ENCODE measurements at regions not wholly inside any gene's neighbourhood (a gene's known extent, or its start where the extent isn't known, plus 50 kb on each side); places are given as distances from the start of the nearest gene placed in this dataset.
"Not testable (repeated sequence)": the region's sequence is repeated elsewhere in the genome, so short reads cannot be mapped to it uniquely, and the experiment has no call there.

DNA sequence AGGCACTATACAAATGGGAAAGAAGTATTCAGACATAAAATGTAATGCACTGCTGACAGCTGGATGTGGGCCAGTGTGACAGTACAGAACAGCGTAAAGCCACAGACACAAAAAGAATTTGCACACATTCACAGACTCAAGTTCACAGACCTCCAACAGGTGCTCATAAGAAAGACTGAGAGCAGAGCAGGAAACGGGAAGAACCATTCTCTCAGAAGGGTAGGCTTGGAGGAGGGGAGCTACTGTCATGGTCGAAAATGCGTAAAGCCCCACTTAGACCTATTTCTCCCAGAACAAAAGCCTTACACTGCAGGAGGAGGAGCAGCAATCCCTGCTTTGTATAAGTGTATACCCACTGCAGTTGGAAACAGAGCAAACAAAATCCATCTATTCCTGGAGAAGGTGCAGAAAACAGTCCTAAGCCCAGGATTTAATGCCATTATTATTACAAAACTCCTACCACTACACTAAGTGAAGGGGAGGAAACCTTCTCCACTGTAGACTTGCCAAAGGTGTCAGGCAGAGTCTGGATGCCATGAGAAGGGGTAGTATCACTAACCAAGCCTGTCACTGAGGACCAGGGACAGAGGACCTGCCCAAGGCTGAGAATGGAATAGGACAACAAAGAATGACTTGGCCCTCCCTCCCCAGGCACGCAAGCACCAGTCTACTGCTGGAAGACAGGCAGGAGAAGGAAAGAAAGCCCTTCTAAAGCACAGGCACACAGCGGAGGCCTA is 103.0 kb upstream of the FAM25C start:
- H3K4me3 ChIP-seq (ENCODE audit: insufficient read length, low read depth); H3K9ac ChIP-seq (ENCODE audit: insufficient read length, low read depth); H3K36me3 ChIP-seq (ENCODE audit: insufficient read depth, insufficient read length, low read length); H3K27me3 ChIP-seq (ENCODE audit: insufficient read depth, insufficient read length); H3K9me3 ChIP-seq (ENCODE audit: insufficient read depth, low read length); H3K4me1 ChIP-seq (ENCODE audit: insufficient read depth, insufficient read length): not testable (repeated sequence)
- peak; percentile 1 for DNase-seq (ENCODE audit: low read depth, low spot score)

DNA sequence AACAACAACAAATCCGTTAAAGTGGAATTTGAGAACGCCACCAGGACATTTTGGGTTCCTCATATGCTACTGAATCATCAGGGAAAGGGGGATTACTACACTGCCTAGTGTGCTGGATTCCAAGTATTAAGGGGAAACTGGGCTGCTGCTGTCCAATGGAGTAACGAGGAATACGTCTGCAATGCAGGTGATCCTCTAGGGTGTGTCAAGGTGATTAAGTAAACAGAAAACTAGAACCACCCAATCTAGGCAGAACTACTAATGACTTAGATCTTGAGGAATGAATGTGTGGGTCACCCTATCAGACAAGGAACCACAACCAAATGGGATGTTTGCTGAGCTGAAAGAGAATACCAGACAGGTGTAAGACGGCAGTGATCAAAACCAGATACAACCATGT is 99.3 kb upstream of the FAM25C start:
- not testable (repeated sequence) for H3K9ac ChIP-seq (ENCODE audit: insufficient read length, low read depth); H3K36me3 ChIP-seq (ENCODE audit: insufficient read depth, insufficient read length, low read length); H3K4me1 ChIP-seq (ENCODE audit: insufficient read depth, insufficient read length); H3K27me3 ChIP-seq (ENCODE audit: insufficient read depth, insufficient read length); H3K9me3 ChIP-seq (ENCODE audit: insufficient read depth, low read length); DNase-seq (ENCODE audit: low read depth, low spot score); H3K4me3 ChIP-seq (ENCODE audit: insufficient read length, low read depth)

DNA sequence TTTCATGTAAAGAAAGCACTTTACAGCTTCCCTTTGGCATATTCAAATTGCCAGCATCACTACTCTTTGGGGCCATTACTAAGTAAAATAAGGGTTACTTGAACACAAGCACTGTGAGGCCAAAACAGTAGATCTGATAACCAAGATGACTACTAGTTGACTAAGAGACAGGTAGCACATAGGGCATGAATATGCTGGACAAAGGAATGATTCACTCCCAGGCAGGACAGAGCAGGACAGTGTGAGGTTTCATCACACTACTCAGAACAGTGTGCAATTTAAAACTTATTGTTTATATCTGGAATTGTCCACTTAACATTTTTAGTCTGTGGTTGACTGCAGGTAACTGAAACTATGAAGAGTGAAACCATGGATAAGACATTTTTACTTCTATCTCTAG is 91.1 kb upstream of the FAM25C start:
- not testable (repeated sequence) for H3K27me3 ChIP-seq (ENCODE audit: insufficient read depth, insufficient read length); H3K36me3 ChIP-seq (ENCODE audit: insufficient read depth, insufficient read length, low read length); H3K4me3 ChIP-seq (ENCODE audit: insufficient read length, low read depth)

DNA sequence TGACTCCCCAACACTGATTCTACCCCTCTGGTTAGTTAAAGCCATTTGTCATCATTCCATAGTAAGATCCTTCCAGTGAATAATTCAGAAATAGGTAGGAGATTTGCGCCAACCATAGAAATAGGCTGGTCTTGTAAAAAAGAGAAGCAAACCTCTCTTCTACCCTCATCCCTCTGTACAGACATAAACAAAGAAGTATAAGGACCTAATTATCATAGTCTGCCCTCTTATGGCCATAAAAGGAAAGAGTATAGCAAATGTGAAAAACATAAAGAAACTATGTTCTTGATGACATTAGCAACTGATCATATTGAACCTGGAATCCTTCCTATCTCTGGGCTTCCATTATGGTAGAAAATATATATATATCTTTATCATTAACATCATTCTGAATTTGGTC is 88.5 kb upstream of the FAM25C start:
- H3K9me3 ChIP-seq (ENCODE audit: insufficient read depth, low read length); H3K36me3 ChIP-seq (ENCODE audit: insufficient read depth, insufficient read length, low read length); DNase-seq (ENCODE audit: low read depth, low spot score); H3K27me3 ChIP-seq (ENCODE audit: insufficient read depth, insufficient read length); H3K4me1 ChIP-seq (ENCODE audit: insufficient read depth, insufficient read length); H3K4me3 ChIP-seq (ENCODE audit: insufficient read length, low read depth); H3K9ac ChIP-seq (ENCODE audit: insufficient read length, low read depth): not testable (repeated sequence)

More for the DNA sequence above, 91.1 kb upstream of the FAM25C start:
- not testable (repeated sequence) for H3K9ac ChIP-seq (ENCODE audit: insufficient read length, low read depth); H3K4me1 ChIP-seq (ENCODE audit: insufficient read depth, insufficient read length); H3K9me3 ChIP-seq (ENCODE audit: insufficient read depth, low read length); DNase-seq (ENCODE audit: low read depth, low spot score)

DNA sequence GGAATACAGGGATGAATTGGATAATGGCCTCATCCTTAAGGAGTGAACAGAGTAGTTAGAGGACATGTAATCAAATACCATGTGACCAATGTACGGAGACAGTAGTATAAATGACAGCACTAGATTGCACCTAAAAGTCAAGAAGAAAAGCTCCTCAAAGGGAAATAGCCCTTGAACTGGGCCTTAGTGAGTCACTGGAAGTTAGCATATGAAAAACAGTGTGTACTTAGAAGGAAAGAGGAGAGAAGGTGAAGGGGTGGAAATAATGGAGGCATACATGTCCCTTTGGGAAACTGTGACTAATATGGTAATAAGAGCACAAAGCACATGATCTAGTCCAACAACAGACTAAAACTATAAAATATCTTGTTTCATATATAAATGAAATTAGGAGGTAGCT is 84.9 kb upstream of the FAM25C start:
- not testable (repeated sequence) for H3K9me3 ChIP-seq (ENCODE audit: insufficient read depth, low read length); H3K27me3 ChIP-seq (ENCODE audit: insufficient read depth, insufficient read length); H3K4me1 ChIP-seq (ENCODE audit: insufficient read depth, insufficient read length); H3K9ac ChIP-seq (ENCODE audit: insufficient read length, low read depth); H3K4me3 ChIP-seq (ENCODE audit: insufficient read length, low read depth); DNase-seq (ENCODE audit: low read depth, low spot score); H3K36me3 ChIP-seq (ENCODE audit: insufficient read depth, insufficient read length, low read length)

DNA sequence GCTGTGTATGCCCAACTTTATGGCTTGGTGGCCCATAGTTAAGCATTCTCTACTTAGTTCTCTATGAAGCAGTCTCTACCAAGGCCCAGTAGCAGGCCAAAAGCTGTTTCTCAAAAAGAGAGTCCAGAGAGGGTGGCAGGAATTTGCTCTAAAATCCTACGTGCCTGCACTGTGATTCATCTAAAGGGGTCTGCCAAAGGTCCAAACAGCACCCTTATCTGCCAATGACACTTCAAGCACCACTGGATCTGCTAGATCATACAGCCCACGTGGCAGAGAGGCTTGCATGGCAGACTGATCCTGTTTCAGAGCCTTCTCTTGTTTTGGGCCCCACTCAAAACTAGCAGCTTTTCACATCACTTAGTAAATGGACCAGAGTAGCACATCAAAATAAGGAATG is 71.6 kb upstream of the FAM25C start:
- not testable (repeated sequence) for H3K4me1 ChIP-seq (ENCODE audit: insufficient read depth, insufficient read length); H3K36me3 ChIP-seq (ENCODE audit: insufficient read depth, insufficient read length, low read length); H3K9me3 ChIP-seq (ENCODE audit: insufficient read depth, low read length); H3K4me3 ChIP-seq (ENCODE audit: insufficient read length, low read depth); H3K27me3 ChIP-seq (ENCODE audit: insufficient read depth, insufficient read length); DNase-seq (ENCODE audit: low read depth, low spot score); H3K9ac ChIP-seq (ENCODE audit: insufficient read length, low read depth)

DNA sequence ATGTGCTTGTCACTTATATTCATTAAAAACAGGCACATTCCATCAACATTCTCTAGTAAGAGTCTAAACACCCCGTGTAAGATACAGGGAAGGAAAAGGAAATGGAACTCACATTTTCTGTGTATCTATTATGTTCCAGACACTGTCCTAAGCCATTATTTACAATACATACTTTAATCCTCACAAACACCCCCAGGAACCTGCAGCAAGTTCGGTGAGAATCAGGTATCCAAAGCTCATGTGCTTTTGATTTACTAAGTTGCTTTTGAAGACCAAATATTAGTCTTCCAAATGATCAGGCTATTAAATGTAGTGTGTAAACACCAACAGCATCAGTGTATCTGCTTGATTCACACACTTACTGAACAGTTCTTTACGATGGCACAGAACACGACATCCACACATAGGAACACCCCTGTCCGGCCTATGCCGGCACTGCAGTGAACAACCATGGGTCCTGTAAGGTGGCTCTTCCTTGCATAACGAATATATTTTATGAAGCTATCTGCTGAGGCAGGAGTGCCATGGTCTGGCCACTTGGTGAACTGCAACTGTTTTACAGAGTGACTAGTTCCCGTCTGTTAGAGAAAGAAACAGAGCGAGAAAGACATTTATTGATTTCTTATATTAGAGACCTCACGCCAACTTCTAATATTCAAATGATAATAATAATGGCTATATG is 64.5 kb upstream of the FAM25C start:
- not testable (repeated sequence) for H3K27me3 ChIP-seq (ENCODE audit: insufficient read depth, insufficient read length); H3K4me3 ChIP-seq (ENCODE audit: insufficient read length, low read depth); H3K9ac ChIP-seq (ENCODE audit: insufficient read length, low read depth); DNase-seq (ENCODE audit: low read depth, low spot score); H3K4me1 ChIP-seq (ENCODE audit: insufficient read depth, insufficient read length); H3K9me3 ChIP-seq (ENCODE audit: insufficient read depth, low read length); H3K36me3 ChIP-seq (ENCODE audit: insufficient read depth, insufficient read length, low read length)

DNA sequence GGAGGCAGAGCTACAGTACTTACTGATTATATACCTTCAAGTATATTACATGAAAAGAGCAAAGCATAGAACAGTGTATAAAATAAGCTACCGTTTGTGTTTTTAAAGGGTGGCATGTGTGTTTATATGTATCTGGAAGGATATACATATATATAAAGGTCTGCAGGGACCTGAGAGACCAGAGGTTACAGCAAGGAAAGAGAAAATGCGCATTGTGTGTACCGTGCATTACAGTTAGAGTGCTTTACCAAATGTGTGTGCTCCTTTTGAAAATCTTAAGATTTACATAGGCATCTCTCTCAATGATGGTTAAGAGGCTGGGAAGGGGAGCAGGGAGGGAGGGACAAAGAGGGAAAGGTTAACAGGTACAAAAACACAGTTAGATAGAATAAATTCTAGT is 55.8 kb upstream of the FAM25C start:
- H3K9ac ChIP-seq (ENCODE audit: insufficient read length, low read depth); H3K4me3 ChIP-seq (ENCODE audit: insufficient read length, low read depth); H3K36me3 ChIP-seq (ENCODE audit: insufficient read depth, insufficient read length, low read length); H3K4me1 ChIP-seq (ENCODE audit: insufficient read depth, insufficient read length); DNase-seq (ENCODE audit: low read depth, low spot score); H3K27me3 ChIP-seq (ENCODE audit: insufficient read depth, insufficient read length); H3K9me3 ChIP-seq (ENCODE audit: insufficient read depth, low read length): not testable (repeated sequence)
